NK-92 treated with Interleukin-12 subunit alpha and Interleukin-12 subunit beta, amount 100 ng/mL, for 24 hours (cell line): ENCODE measurements at regions not wholly inside any gene's neighbourhood (a gene's known extent, or its start where the extent isn't known, plus 50 kb on each side); places are given as distances from the start of the nearest gene placed in this dataset.
"Not testable (repeated sequence)": the region's sequence is repeated elsewhere in the genome, so short reads cannot be mapped to it uniquely, and the experiment has no call there.

Experiments
- DNase-seq: peaks from one replicate; lab custom pipeline; 2025; lab: John Stamatoyannopoulos, UW

GRCh38 chr1:117754061-117754969 is 148.5 kb downstream of the TENT5C start:
- DNase-seq, result no peak

- no peak for DNase-seq
Observed at GRCh38 chr1:117757668-117758067, 151.8 kb downstream of the TENT5C start.

- DNase-seq, result peak; percentile 41
Observed at GRCh38 chr1:117758444-117759316, 152.8 kb downstream of the TENT5C start.

- DNase-seq, result no peak
Observed at GRCh38 chr1:117759535-117759934, 153.7 kb downstream of the TENT5C start.

- no peak for DNase-seq
Observed at GRCh38 chr1:117760069-117760468, 154.2 kb downstream of the TENT5C start.

- no peak for DNase-seq
Observed at GRCh38 chr1:117760485-117760884, 154.6 kb downstream of the TENT5C start.

- DNase-seq, result not testable (repeated sequence)
Observed at GRCh38 chr1:117767756-117768155, 161.7 kb downstream of the GDAP2 start.

- no peak for DNase-seq
Observed at GRCh38 chr1:117770981-117771531, 158.4 kb downstream of the GDAP2 start.

GRCh38 chr1:117779364-117779763 is 150.1 kb downstream of the GDAP2 start:
- no peak for DNase-seq

- DNase-seq, result no peak
Observed at GRCh38 chr1:117780687-117781475, 148.5 kb downstream of the GDAP2 start.

GRCh38 chr1:117782056-117782455 is 147.4 kb downstream of the GDAP2 start:
- no peak for DNase-seq

- no peak for DNase-seq
Observed at GRCh38 chr1:117783606-117784396, 145.6 kb downstream of the GDAP2 start.

- no peak for DNase-seq
Observed at GRCh38 chr1:117788014-117788413, 141.4 kb downstream of the GDAP2 start.

- DNase-seq, result no peak
Observed at GRCh38 chr1:117793413-117793812, 136.0 kb downstream of the GDAP2 start.

- DNase-seq, result no peak
Observed at GRCh38 chr1:117794073-117794472, 135.3 kb downstream of the GDAP2 start.

- no peak for DNase-seq
Observed at GRCh38 chr1:117795190-117795589, 134.2 kb downstream of the GDAP2 start.

GRCh38 chr1:117795792-117796191 is 133.6 kb downstream of the GDAP2 start:
- no peak for DNase-seq

GRCh38 chr1:117796226-117796625 is 133.2 kb downstream of the GDAP2 start:
- no peak for DNase-seq

- no peak for DNase-seq
Observed at GRCh38 chr1:117798550-117798949, 130.9 kb downstream of the GDAP2 start.

- no peak for DNase-seq
Observed at GRCh38 chr1:117802531-117803257, 126.7 kb downstream of the GDAP2 start.
